HG03066 (cell line): ENCODE measurements at regions not wholly inside any gene's neighbourhood (a gene's known extent, or its start where the extent isn't known, plus 50 kb on each side); places are given as distances from the start of the nearest gene placed in this dataset.
A peak's percentile ranks its signal among the peaks of the same experiment; 100 is the strongest.
"Not testable (repeated sequence)": the region's sequence is repeated elsewhere in the genome, so short reads cannot be mapped to it uniquely, and the experiment has no call there.

Source experiments
- ATAC-seq: cut with Tn5 transposase; IDR thresholded peaks from one replicate; pipeline ENCODE4 v1.9.1; 2021; ENCODE audit warnings: low read depth; ENCODE audit not compliant: unreplicated experiment

GRCh38 chr21:23968722-23969647 lies 1638.3 kb downstream of the MRPL39 start:
- ATAC-seq = peak; percentile 91

GRCh38 chr21:23968008-23968407 lies 1639.3 kb downstream of the MRPL39 start:
- ATAC-seq = no peak

DNA sequence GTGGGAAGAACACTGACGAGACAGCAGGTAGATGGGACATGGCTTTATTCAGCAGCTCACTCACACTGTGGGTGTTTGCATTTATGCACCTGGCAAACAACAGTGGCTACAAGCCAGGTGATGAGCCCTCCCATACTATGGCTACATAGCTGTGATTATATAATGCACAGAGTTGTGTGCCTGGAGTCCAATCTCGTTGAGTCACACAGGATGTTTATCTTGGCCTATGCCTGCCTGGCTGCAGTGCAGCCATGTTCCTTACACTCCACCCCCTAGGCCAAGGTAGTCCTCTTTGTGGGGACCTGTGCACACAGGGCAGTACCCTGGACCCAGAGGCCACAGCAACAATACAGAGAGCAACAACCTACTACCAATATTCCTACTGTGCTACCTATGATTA lies 1643.8 kb downstream of the MRPL39 start:
- ATAC-seq = no peak

DNA sequence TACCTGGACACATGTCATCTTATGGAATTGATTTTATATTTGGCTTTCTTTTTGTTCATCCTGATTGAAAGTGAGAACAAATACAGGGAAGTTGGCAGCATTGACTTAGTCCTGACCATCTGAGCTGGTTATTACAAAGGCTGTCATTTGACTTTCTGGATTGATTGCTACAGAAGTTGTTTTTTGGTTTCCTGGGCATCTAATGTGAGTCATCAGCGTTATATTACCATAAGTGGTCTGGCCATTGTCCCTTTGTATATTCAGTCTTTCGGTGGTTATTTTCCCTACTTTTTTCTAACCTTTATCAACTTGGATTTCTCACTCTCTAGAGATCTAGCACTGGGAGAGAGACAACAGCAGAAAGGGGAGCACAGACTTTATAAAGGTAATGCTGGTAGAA lies 1646.5 kb downstream of the MRPL39 start:
- ATAC-seq = no peak

GRCh38 chr21:23955135-23955843 lies 1652.0 kb downstream of the MRPL39 start:
- no peak for ATAC-seq

DNA sequence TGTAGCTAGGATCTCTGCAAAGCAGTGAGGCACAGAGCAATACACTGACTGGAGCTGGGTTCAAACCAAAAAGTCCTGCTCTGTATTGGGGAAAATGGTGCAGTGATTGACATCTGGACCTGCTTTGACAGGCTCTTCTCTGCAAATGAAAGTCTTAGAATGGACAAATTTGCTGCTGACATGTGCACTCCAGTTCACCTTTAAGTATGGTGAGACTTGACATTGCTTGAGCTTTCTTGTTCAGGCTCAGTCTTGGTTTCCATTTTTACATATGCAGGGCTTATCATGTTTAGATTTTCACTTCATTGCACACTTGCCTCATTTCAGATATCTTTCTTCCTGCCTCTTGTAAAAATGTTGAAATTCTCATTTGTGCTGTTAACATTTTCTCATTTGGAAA lies 1655.0 kb downstream of the MRPL39 start:
- no peak for ATAC-seq

- no peak for ATAC-seq
These were observed 1656.0 kb downstream of the MRPL39 start for GRCh38 chr21:23951251-23951650.

DNA sequence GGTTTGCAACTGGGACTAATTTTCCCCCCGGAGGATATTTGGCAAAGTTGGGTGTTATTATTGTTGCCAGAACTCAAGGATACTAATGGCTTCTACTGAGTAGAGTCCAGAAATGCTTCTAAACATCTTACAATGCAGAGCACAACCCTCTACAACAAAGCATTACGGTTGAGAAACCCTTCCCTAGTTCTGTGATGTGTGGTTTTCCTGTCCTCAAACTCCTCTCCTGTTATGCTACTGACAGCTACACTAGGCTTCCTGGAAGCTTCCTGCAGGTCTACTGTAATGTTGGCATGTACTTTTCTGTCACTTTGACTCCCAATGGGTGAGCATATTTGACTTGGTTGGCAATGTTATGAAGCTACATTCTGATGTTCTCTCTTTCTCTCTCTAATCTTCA lies 1656.9 kb downstream of the MRPL39 start:
- no peak for ATAC-seq

DNA sequence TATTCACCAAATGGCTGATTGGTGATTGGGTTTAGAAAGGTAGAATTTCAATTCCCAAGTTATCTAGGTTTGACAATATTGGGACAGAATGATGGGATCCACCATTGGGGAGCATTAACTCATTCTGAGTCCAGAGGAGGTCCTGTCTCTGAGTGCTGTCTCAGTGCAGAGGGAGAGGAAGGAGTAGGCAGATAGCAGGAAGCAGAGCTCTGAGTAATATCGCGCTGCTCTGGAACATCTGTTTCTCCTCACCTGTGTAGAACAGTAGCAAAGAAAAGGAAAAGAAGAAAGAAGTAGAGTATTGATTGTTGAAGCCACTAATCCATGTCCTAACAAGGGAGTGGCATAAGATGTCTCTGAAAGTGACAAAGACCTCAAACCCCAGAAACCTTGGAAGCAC lies 1657.8 kb downstream of the MRPL39 start:
- no peak for ATAC-seq

DNA sequence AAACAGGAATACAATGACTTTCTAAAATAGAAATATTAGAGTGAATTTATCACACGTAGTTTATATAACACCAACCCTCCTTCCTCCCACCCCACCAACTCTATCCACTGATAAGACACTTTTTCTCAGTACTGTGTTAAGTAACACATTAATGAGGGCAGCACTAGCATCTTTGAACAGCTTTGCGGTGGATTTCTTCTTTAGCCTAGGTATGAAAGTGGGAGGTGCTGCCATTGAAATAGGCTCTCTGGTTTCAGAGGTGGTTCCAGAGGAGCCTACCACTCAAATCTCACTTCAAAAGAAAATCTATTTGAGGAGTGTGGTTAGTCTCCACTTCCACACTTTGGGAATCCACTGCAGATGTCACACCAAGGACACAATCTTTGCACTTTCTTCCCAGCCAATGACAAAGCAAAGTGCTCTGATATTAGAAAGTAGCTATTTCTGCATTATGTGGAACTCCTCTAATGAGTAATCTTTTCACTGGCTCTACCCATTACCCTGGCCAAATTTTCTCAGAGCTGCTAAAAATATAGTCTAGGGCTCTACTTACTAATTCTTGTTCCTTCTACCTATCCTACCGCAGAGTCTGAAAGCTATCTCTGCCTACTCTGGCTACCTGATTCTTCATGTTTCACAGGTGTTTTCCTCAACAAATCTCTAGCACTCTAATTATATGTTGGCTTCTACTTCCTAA lies 1667.8 kb downstream of the MRPL39 start:
- peak; percentile 69 for ATAC-seq

DNA sequence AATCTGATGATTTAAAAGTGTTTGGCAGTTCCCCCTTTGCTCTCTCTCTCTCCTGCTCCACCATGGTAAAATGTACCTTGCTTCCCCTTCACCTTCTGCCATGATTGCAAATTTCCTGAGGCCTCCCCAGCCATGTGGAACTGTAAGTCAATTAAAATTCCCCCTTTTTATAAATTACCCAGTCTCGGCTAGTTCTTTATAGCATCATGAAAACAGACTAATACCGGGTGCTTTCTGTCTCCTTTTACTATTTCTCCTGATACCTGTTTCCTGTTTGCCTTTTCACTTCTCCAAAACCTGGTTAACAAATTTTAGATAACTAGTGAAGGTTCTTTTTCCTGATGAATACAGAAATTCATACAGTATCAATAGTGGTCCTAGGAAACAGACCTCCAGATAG lies 1670.3 kb downstream of the MRPL39 start:
- ATAC-seq = no peak

DNA sequence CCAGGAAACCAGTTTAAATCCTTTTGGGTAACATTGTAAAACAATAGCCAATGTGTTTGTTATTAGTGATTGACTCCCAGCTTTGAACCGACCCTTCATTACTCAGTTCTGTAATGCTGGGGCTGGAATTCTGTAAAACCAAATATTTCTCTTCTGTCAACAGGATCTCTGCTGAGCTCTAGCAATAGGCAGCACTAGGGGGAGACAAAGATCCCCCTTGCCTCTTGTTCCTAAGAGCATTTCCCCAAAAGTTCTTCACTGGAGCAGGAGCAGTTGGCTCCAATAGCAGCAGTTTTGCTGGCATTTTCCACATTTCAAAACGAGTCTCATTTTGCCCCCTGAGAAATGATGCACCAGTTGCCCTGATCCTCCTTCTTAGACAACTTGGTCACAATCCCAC lies 1671.1 kb downstream of the MRPL39 start:
- no peak for ATAC-seq

DNA sequence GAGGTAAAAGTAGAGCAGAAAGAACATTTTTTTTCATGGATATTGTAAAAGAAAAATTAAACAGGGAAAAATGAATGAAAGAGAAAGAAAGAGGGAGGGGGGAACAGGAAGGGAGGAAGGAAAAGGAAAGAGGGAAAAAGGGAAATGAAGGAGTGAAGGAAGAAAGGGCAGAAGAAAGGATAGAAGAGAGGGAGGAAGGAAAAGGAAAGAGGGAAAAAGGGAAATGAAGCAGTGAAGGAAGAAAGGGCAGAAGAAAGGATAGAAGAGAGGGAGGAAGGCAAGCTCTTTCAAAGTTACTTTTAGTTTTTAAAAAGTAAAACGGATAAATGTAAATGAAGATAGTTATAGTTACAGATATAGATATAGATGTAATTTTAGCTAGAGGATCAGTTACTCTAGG lies 1676.7 kb downstream of the MRPL39 start:
- ATAC-seq = no peak

GRCh38 chr21:23926430-23926829 lies 1680.9 kb downstream of the MRPL39 start:
- not testable (repeated sequence) for ATAC-seq

GRCh38 chr21:23921670-23922418 lies 1685.4 kb downstream of the MRPL39 start:
- no peak for ATAC-seq

GRCh38 chr21:23900727-23901126 lies 1706.6 kb downstream of the MRPL39 start:
- no peak for ATAC-seq

DNA sequence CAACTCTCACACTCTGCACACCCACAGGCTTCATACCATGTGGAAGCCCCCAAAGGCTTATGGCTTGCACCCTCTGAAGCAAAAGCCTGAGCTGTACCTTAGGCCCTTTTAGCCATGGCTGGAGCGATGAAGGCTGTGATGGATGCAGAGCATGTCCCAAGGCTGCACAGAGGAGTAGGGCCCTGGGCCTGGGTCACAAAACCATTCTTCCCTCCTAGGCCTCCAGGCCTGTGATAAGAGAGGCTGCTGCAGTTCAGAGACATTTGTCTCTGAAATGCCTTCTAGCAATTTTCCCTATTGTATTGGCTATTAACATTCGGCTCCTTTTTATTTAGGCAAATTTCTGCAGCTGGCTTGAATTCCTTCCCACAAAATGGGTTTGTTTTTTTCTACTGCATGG lies 1707.7 kb downstream of the MRPL39 start:
- no peak for ATAC-seq

DNA sequence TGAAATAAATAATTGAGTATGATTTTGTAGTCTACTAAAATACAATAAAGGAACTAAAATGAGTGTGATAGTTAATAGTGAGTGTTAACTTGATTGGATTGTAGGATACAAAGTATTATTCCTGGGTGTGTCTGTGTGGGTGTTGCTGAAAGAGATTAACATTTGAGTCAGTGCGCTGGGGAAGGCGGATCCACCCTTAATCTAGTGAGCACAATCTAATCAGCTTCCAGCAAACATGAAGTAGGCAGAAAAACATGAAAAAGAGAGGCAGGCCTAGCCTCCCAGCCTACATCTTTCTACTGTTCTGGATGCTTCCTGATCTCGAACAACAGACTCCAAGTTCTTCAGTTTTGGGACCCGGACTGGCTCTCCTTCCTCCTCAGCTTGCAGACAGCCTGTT lies 1716.6 kb downstream of the MRPL39 start:
- no peak for ATAC-seq

GRCh38 chr21:23887725-23888306 lies 1719.5 kb downstream of the MRPL39 start:
- no peak for ATAC-seq
